Activated CD4-positive, alpha-beta memory T cell treated with anti-CD3 and anti-CD28 coated beads, Interleukin-2, amount 10 ng/mL, durations not matched to agents 7 days and 5 days (primary cell): ENCODE measurements at regions not wholly inside any gene's neighbourhood (a gene's known extent, or its start where the extent isn't known, plus 50 kb on each side); places are given as distances from the start of the nearest gene placed in this dataset.
A peak's percentile ranks its signal among the peaks of the same experiment; 100 is the strongest.

Experiments used
- CTCF ChIA-PET: fragments of 350-600 bp; sonication (Branson Sonifier 250); formaldehyde crosslinking; loops from one replicate; lab custom pipeline; 2021; ENCODE audit warnings: antibody characterized with exemption, inconsistent platforms; lab: Charles Lee
- POLR2A ChIA-PET: fragments of 350-600 bp; sonication (Branson Sonifier 250); formaldehyde crosslinking; loops from one replicate; lab custom pipeline; 2021; ENCODE audit warnings: antibody characterized with exemption; lab: Charles Lee
- DNase-seq: peaks from one replicate; pipeline ENCODE4 v3.0.0-alpha.2; 2020
- H3K27ac Mint-ChIP-seq: one replicate; pipeline ENCODE4 v1.8.0; 2021; ENCODE audit warnings: mild to moderate bottlenecking, mixed read lengths
- H3K27me3 Mint-ChIP-seq: one replicate; pipeline ENCODE4 v1.8.0; 2021; ENCODE audit warnings: mixed read lengths
- H3K36me3 Mint-ChIP-seq: one replicate; pipeline ENCODE4 v1.8.0; 2021; ENCODE audit warnings: low read depth, mixed read lengths
- H3K4me1 Mint-ChIP-seq: one replicate; pipeline ENCODE4 v1.8.0; 2021; ENCODE audit warnings: mixed read lengths
- H3K4me3 Mint-ChIP-seq: one replicate; pipeline ENCODE4 v1.8.0; 2021; ENCODE audit warnings: mild to moderate bottlenecking, mixed read lengths
- H3K9me3 Mint-ChIP-seq: one replicate; pipeline ENCODE4 v1.8.0; 2021; ENCODE audit warnings: mixed read lengths

- Mint-ChIP-seq H3K36me3 (peaks cover 7% of the 10 kb centered on the region), H3K27me3 (no peaks in the 10 kb centered on the region), H3K4me3 (no peak overlapping the region), H3K27ac (no peak overlapping the region), H3K9me3 (peaks cover 3% of the 10 kb centered on the region), H3K4me1 (peaks cover 36% of the 10 kb centered on the region)
- ChIA-PET CTCF (interaction anchor here (1.8 kb wide), 1 partner anchor 10 kb away, joined by 8 read pairs; no protein-coding TSS in a partner anchor), POLR2A (no interaction called here)
- no peak for DNase-seq
Measured at GRCh38 chr17:422196-422930, 69.8 kb upstream of the RPH3AL start.

DNA sequence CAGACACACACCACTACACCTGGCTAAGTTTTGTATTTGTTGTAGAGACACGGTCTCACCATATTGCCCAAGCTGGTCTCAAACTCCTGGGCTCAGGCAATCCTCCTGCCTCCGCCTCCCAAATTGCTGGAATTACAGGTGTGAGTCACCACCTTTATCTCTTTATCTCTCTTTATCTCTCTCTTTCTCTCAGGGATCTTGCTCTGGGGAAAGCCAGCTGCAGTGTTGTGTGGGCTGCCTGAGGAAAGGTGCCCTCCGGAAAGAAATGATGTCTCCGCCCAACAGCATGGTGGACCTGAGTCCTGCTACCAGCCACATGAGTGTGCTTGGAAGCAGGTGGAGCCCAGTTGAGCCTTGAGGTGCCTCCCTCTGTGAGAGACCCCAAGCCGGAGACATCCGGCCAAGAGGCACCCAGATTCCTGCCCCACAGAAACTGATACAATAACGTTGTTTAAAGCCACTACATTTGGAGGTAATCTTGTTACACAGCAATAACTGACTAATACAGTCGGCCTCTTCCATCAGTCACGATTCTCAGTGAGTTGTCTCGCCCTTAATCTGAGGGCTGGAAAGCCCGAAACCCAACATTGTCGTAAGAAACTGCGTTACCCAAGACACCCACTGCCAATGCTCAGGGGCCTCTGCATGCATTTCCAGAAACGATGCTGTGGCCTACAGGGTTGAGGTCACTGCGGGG is 68.0 kb upstream of the RPH3AL start:
- CTCF ChIA-PET: interaction anchor here (1.1 to 1.8 kb wide), 2 partner anchors 8 to 279 kb away, joined by 3 to 8 read pairs; no protein-coding TSS in a partner anchor
- H3K9me3 Mint-ChIP-seq: peaks cover 3% of the 10 kb centered on the region

GRCh38 chr17:419073-419735 is 66.6 kb upstream of the RPH3AL start:
- no peaks in the 10 kb centered on the region for H3K27me3 Mint-ChIP-seq
- DNase-seq: peak; percentile 74
- peaks cover 18% of the 10 kb centered on the region for H3K36me3 Mint-ChIP-seq
- peaks cover 3% of the 10 kb centered on the region for H3K9me3 Mint-ChIP-seq
- CTCF ChIA-PET: interaction anchor here (2.0 kb wide), 1 partner anchor 280 kb away, joined by 9 read pairs; no protein-coding TSS in a partner anchor
- H3K4me3 Mint-ChIP-seq: no peak overlapping the region
- POLR2A ChIA-PET: interaction anchor here (0.8 to 4.7 kb wide), 3 partner anchors 17 to 119 kb away, joined by 3 to 45 read pairs (median 3); no protein-coding TSS in a partner anchor
- H3K4me1 Mint-ChIP-seq: peaks cover 63% of the 10 kb centered on the region
- peak overlapping the region; percentile 100 for H3K27ac Mint-ChIP-seq

More for the DNA sequence above, 68.0 kb upstream of the RPH3AL start:
- Mint-ChIP-seq H3K4me1 (peaks cover 48% of the 10 kb centered on the region), H3K27ac (peak overlapping the region; percentile 31), H3K27me3 (no peaks in the 10 kb centered on the region), H3K4me3 (no peak overlapping the region), H3K36me3 (peaks cover 7% of the 10 kb centered on the region)
- POLR2A ChIA-PET: interaction anchor here (4.7 kb wide), 1 partner anchor 70 kb away, joined by 45 read pairs; no protein-coding TSS in a partner anchor
- DNase-seq: no peak

GRCh38 chr17:418421-418751 is 65.8 kb upstream of the RPH3AL start:
- peaks cover 3% of the 10 kb centered on the region for H3K9me3 Mint-ChIP-seq
- peak; percentile 71 for DNase-seq
- peak overlapping the region; percentile 30 for H3K4me3 Mint-ChIP-seq
- POLR2A ChIA-PET: interaction anchor here (0.8 to 4.7 kb wide), 3 partner anchors 18 to 120 kb away, joined by 3 to 45 read pairs (median 3); no protein-coding TSS in a partner anchor
- H3K27ac Mint-ChIP-seq: peak overlapping the region; percentile 100
- H3K4me1 Mint-ChIP-seq: peaks cover 67% of the 10 kb centered on the region
- peaks cover 22% of the 10 kb centered on the region for H3K36me3 Mint-ChIP-seq
- CTCF ChIA-PET: interaction anchor here (2.0 kb wide), 1 partner anchor 281 kb away, joined by 9 read pairs; no protein-coding TSS in a partner anchor
- H3K27me3 Mint-ChIP-seq: no peaks in the 10 kb centered on the region

- POLR2A ChIA-PET: interaction anchor here (0.8 to 4.7 kb wide), 3 partner anchors 73 to 121 kb away, joined by 3 to 45 read pairs (median 3); no protein-coding TSS in a partner anchor
- Mint-ChIP-seq H3K4me3 (peak overlapping the region; percentile 81), H3K4me1 (peaks cover 71% of the 10 kb centered on the region), H3K27me3 (no peaks in the 10 kb centered on the region), H3K9me3 (peaks cover 3% of the 10 kb centered on the region), H3K36me3 (peaks cover 26% of the 10 kb centered on the region), H3K27ac (peak overlapping the region; percentile 100)
- CTCF ChIA-PET: interaction anchor here (0.6 to 2.0 kb wide), 2 partner anchors 281 to 298 kb away, joined by 4 to 9 read pairs; no protein-coding TSS in a partner anchor
- no peak for DNase-seq
Measured at GRCh38 chr17:417691-418420, 65.2 kb upstream of the RPH3AL start.

- Mint-ChIP-seq H3K4me1 (peaks cover 82% of the 10 kb centered on the region), H3K4me3 (peak overlapping the region; percentile 81), H3K27me3 (no peaks in the 10 kb centered on the region), H3K36me3 (peaks cover 39% of the 10 kb centered on the region), H3K9me3 (peaks cover 3% of the 10 kb centered on the region), H3K27ac (peak overlapping the region; percentile 100)
- ChIA-PET CTCF (interaction anchor here (0.8 to 1.8 kb wide), 6 partner anchors 16 to 336 kb away, joined by 3 to 21 read pairs (median 4); no protein-coding TSS in a partner anchor), POLR2A (interaction anchor here (0.7 to 4.7 kb wide), 11 partner anchors 24 to 335 kb away, joined by 3 to 45 read pairs (median 3); no protein-coding TSS in a partner anchor)
- DNase-seq: peak; percentile 70
Measured at GRCh38 chr17:416293-417206, 63.9 kb upstream of the RPH3AL start.

DNA sequence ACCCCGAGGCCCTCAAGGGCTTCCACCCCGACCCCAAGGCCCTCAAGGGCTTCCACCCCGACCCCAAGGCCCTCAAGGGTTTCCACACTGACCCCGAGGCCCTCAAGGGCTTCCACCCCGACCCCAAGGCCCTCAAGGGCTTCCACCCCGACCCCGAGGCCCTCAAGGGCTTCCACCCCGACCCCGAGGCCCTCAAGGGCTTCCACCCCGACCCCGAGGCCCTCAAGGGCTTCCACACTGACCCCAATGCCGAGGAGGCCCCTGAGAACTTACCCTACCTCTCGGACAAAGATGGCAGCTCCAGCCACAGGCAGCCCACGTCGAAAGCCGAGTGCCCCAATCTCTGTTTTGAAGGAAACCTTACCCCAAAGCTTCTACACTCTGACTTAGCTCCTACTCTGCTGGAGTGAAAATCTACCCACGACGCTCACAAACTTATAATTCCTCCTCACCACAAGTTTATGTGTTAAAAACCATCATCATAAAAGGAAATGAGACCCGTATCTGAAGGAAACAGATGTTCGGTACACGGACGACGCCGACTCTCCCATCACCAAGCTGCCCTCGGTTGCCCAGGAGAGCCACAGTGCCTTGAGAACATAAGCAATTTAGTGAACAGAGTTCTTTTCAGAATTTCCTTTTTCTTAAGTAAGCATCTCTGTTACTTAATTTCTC is 61.2 kb upstream of the RPH3AL start:
- ChIA-PET CTCF (interaction anchor here (1.1 to 2.2 kb wide), 2 partner anchors 287 to 292 kb away, joined by 3 to 13 read pairs; no protein-coding TSS in a partner anchor), POLR2A (interaction anchor here (1.4 kb wide), 1 partner anchor 77 kb away, joined by 4 read pairs; no protein-coding TSS in a partner anchor)
- no peaks in the 10 kb centered on the region for H3K9me3 Mint-ChIP-seq
- no peak for DNase-seq
- H3K36me3 Mint-ChIP-seq: peaks cover 55% of the 10 kb centered on the region
- peaks cover 88% of the 10 kb centered on the region for H3K4me1 Mint-ChIP-seq
- H3K4me3 Mint-ChIP-seq: peak overlapping the region; percentile 81
- peak overlapping the region; percentile 100 for H3K27ac Mint-ChIP-seq
- peaks cover 3% of the 10 kb centered on the region for H3K27me3 Mint-ChIP-seq

DNA sequence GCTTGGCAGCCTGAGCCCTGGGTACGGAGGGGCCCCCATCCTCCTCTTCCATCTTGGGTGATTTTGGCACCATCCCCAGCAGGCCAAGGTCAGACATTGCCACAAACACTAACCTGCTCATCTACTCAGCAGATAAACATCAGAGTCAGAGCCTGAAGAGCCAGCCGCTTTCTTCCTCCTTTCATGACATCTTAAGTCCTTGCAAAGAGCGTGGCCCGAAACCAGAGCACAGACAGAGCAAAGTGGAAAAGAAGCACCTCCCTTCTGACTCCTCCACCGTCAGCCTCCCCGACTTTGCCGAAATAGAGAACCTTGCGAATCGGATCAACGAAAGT is 60.4 kb upstream of the RPH3AL start:
- Mint-ChIP-seq H3K36me3 (peaks cover 55% of the 10 kb centered on the region), H3K27ac (peak overlapping the region; percentile 85), H3K27me3 (peaks cover 3% of the 10 kb centered on the region), H3K9me3 (no peaks in the 10 kb centered on the region), H3K4me1 (peaks cover 80% of the 10 kb centered on the region), H3K4me3 (peak overlapping the region; percentile 80)
- peak; percentile 41 for DNase-seq
- CTCF ChIA-PET: interaction anchor here (0.7 to 2.4 kb wide), 18 partner anchors 9 to 584 kb away, joined by 3 to 174 read pairs (median 6); partner anchors contain the start of gene TIMM22
- POLR2A ChIA-PET: interaction anchor here (1.5 to 2.1 kb wide), 5 partner anchors 29 to 369 kb away, joined by 4 to 13 read pairs (median 6); partner anchors contain the start of genes GLOD4, MRM3 and VPS53

DNA sequence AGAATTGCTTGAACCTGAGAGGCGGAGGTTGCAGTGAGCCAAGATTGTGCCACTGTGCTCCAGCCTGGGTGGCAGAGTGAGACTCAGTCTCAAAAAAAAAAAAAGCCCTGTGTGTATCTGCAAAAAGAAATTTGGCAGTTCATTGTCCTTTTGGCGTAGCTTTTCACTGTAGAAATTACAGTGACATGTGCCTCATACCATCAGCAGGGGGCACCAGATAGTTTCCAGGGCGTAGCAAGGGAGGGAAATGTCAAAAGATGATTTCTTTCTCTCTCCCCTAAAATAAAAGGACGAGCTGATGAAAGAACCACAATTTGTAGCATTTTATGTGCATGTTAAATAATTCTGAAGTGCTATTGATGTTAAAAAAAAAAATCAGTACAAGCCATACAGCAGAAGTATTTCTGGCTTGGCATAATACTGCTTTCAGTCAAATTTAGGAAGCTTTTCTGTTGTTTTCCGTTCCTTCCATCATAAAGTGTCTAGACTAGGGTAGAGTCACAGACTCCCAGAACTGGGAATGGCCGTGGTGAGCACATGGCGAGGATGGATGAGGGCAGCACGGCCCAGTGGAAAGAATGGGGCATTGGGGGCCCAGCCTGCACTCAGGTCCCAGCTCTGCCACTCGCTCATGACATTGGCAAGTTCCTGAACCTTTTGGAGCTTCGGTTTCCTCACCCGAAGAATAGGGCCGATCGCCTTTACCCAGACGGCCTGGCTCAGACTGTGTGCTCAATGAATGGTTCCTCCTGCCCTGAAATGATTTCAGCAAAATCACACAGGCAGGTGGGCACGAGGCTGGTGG is 59.8 kb upstream of the RPH3AL start:
- peak; percentile 76 for DNase-seq
- ChIA-PET CTCF (interaction anchor here (0.6 to 2.4 kb wide), 59 partner anchors 9 to 1418 kb away, joined by 3 to 174 read pairs (median 4); partner anchors contain the start of genes GEMIN4, GLOD4, MRM3 and TIMM22), POLR2A (interaction anchor here (0.9 to 2.1 kb wide), 11 partner anchors 29 to 370 kb away, joined by 3 to 13 read pairs (median 4); partner anchors contain the start of genes GLOD4, MRM3 and VPS53)
- peak overlapping the region; percentile 80 for H3K4me3 Mint-ChIP-seq
- peaks cover 79% of the 10 kb centered on the region for H3K4me1 Mint-ChIP-seq
- peaks cover 3% of the 10 kb centered on the region for H3K27me3 Mint-ChIP-seq
- peaks cover 58% of the 10 kb centered on the region for H3K36me3 Mint-ChIP-seq
- no peaks in the 10 kb centered on the region for H3K9me3 Mint-ChIP-seq
- H3K27ac Mint-ChIP-seq: peak overlapping the region; percentile 85
